ENCODE measurements at regions not wholly inside any gene's neighbourhood (a gene's known extent, or its start where the extent isn't known, plus 50 kb on each side); places are given as distances from the start of the nearest gene placed in this dataset.

GRCh38 chr10:4053940-4054339 lies 268.9 kb upstream of the KLF6 start:
- no peak for DNase-seq (ENCODE audit: low read depth)

GRCh38 chr10:4051641-4052151 lies 266.7 kb upstream of the KLF6 start:
- no peak for DNase-seq (ENCODE audit: low read depth)

GRCh38 chr10:4051011-4051640 lies 266.1 kb upstream of the KLF6 start:
- no peak for DNase-seq (ENCODE audit: low read depth)

GRCh38 chr10:4050061-4050460 lies 265.1 kb upstream of the KLF6 start:
- DNase-seq (ENCODE audit: low read depth) = no peak

GRCh38 chr10:4049348-4049747 lies 264.3 kb upstream of the KLF6 start:
- no peak for DNase-seq (ENCODE audit: low read depth)

GRCh38 chr10:4048236-4048864 lies 263.3 kb upstream of the KLF6 start:
- no peak for DNase-seq (ENCODE audit: low read depth)

GRCh38 chr10:4046712-4047354 lies 261.8 kb upstream of the KLF6 start:
- DNase-seq (ENCODE audit: low read depth) = no peak

GRCh38 chr10:4046030-4046429 lies 261.0 kb upstream of the KLF6 start:
- DNase-seq (ENCODE audit: low read depth) = no peak

GRCh38 chr10:4043897-4044665 lies 259.1 kb upstream of the KLF6 start:
- DNase-seq (ENCODE audit: low read depth) = no peak

- DNase-seq (ENCODE audit: low read depth) = no peak
Observed at GRCh38 chr10:4041635-4042034, 256.6 kb upstream of the KLF6 start.

GRCh38 chr10:4038000-4038399 lies 253.0 kb upstream of the KLF6 start:
- no peak for DNase-seq (ENCODE audit: low read depth)

GRCh38 chr10:4035599-4035945 lies 250.6 kb upstream of the KLF6 start:
- no peak for DNase-seq (ENCODE audit: low read depth)

GRCh38 chr10:4034907-4035598 lies 250.0 kb upstream of the KLF6 start:
- DNase-seq (ENCODE audit: low read depth) = no peak

GRCh38 chr10:4033341-4033896 lies 248.4 kb upstream of the KLF6 start:
- DNase-seq (ENCODE audit: low read depth) = no peak

- DNase-seq (ENCODE audit: low read depth) = no peak
Observed at GRCh38 chr10:4029866-4030265, 244.9 kb upstream of the KLF6 start.

- DNase-seq (ENCODE audit: low read depth) = no peak
Observed at GRCh38 chr10:4028854-4029583, 244.0 kb upstream of the KLF6 start.

- DNase-seq (ENCODE audit: low read depth) = no peak
Observed at GRCh38 chr10:4028027-4028471, 243.0 kb upstream of the KLF6 start.

GRCh38 chr10:4025339-4025738 lies 240.3 kb upstream of the KLF6 start:
- DNase-seq (ENCODE audit: low read depth) = no peak

GRCh38 chr10:4024516-4025245 lies 239.7 kb upstream of the KLF6 start:
- no peak for DNase-seq (ENCODE audit: low read depth)

- no peak for DNase-seq (ENCODE audit: low read depth)
Observed at GRCh38 chr10:4024027-4024426, 239.0 kb upstream of the KLF6 start.

Measured in activated T-helper 9 cell treated with anti-CD3 and anti-CD28 coated beads, Interleukin-2, amount 50 U/mL, for 16 hours (primary cell).